Lower lobe of right lung (tissue), 2 donors: ENCODE measurements at regions not wholly inside any gene's neighbourhood (a gene's known extent, or its start where the extent isn't known, plus 50 kb on each side); places are given as distances from the start of the nearest gene placed in this dataset.

Experiments
- ATAC-seq, 2 donors: fragments of 200-7000 bp; cut with Tn5 transposase; one replicate each; pipeline ENCODE4 v1.9.1; 2020 to 2022; ENCODE audit warnings: mild to moderate bottlenecking in 2 of 2, moderate library complexity in 2 of 2
- DNase-seq: peaks from one replicate; pipeline ENCODE4 v3.0.0-alpha.2; 2020
- H3K27ac ChIP-seq: fragments of 200-600 bp; one replicate; pipeline ENCODE4 v1.8.0; 2022
- H3K27me3 ChIP-seq: fragments of 200-600 bp; one replicate; pipeline ENCODE4 v1.8.0; 2022; ENCODE audit warnings: low read depth
- H3K36me3 ChIP-seq: fragments of 200-600 bp; one replicate; pipeline ENCODE4 v1.8.0; 2022; ENCODE audit warnings: mild to moderate bottlenecking
- H3K4me1 ChIP-seq: fragments of 200-600 bp; one replicate; pipeline ENCODE4 v1.8.0; 2022
- H3K4me3 ChIP-seq: fragments of 200-600 bp; one replicate; pipeline ENCODE4 v1.8.0; 2022; ENCODE audit warnings: mild to moderate bottlenecking
- H3K9me3 ChIP-seq: fragments of 200-600 bp; one replicate; pipeline ENCODE4 v1.8.0; 2022
- intact Hi-C: fragments of 100-400 bp; cut with DNase I; formaldehyde crosslinking; loops from one replicate; pipeline ENCODE4 v1.11.0; 2022
- TF ChIP-seq, protein P1 (sequence below): fragments of 200-600 bp; IDR thresholded peaks from one replicate; pipeline ENCODE4 v1.8.0; 2022; ENCODE audit warnings: antibody characterized with exemption, mild to moderate bottlenecking
- donor health status: DM: no; HTN: yes; CAD: no; lungs with severe emphysema.

- peaks cover 16% of the 10 kb centered on the region for H3K27me3 ChIP-seq
- DNase-seq, result no peak
- H3K4me3 ChIP-seq, result no peak overlapping the region
- H3K36me3 ChIP-seq, result no peaks in the 10 kb centered on the region
- H3K9me3 ChIP-seq, result no peaks in the 10 kb centered on the region
- intact Hi-C loops, result no loop called here
- H3K27ac ChIP-seq, result no peak overlapping the region
- no peaks in the 10 kb centered on the region for H3K4me1 ChIP-seq
- TF ChIP-seq, protein P1, sequence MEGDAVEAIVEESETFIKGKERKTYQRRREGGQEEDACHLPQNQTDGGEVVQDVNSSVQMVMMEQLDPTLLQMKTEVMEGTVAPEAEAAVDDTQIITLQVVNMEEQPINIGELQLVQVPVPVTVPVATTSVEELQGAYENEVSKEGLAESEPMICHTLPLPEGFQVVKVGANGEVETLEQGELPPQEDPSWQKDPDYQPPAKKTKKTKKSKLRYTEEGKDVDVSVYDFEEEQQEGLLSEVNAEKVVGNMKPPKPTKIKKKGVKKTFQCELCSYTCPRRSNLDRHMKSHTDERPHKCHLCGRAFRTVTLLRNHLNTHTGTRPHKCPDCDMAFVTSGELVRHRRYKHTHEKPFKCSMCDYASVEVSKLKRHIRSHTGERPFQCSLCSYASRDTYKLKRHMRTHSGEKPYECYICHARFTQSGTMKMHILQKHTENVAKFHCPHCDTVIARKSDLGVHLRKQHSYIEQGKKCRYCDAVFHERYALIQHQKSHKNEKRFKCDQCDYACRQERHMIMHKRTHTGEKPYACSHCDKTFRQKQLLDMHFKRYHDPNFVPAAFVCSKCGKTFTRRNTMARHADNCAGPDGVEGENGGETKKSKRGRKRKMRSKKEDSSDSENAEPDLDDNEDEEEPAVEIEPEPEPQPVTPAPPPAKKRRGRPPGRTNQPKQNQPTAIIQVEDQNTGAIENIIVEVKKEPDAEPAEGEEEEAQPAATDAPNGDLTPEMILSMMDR, result no peak
- ATAC-seq, result no peak
These were observed 322.5 kb downstream of the AJAP1 start for GRCh38 chr1:4976859-4977440.

- Histone ChIP-seq H3K9me3 (no peaks in the 10 kb centered on the region), H3K4me3 (no peak overlapping the region), H3K27me3 (peaks cover 16% of the 10 kb centered on the region), H3K27ac (no peak overlapping the region), H3K4me1 (no peaks in the 10 kb centered on the region), H3K36me3 (no peaks in the 10 kb centered on the region)
- intact Hi-C loops, result no loop called here
- DNase-seq (no peak), ATAC-seq (no peak)
- TF ChIP-seq, protein P1, result no peak
These were observed 321.4 kb downstream of the AJAP1 start for GRCh38 chr1:4975856-4976255.

DNA sequence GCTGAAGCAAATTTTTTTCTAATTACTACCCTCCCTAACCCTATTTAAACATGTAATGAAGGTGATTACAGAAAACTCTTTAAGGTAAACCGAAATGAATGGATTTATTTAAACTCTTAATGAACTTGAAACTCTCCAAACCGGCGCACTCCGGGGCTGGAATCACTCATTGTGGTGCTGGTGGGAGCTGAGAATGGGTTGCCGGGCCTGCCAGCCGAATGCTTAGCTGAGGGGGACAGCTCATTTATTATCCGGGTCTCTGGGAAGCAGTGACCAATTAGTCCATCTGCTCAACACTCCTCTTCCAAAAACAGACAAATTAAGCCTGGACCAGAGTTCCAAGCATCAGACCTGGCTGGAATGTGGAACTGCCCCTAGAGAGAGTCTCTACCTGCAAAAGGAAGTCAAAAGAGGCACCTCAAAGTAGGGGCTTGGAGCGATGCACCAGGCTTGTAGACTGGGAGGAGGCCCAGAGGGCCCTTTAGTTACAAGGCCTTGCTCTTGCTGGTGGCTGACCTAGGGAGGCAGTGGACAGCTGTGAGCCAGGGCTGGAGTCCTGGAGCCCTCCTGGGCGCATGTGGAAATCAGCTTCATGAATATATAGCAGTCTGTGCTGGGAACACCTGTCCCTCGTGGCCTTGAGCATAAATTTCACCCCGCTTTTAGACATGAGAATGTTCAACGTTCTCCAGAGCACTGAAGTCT, 320.7 kb downstream of the AJAP1 start:
- Histone ChIP-seq H3K9me3 (no peaks in the 10 kb centered on the region), H3K4me1 (no peaks in the 10 kb centered on the region), H3K36me3 (no peaks in the 10 kb centered on the region), H3K4me3 (no peak overlapping the region), H3K27ac (no peak overlapping the region), H3K27me3 (peaks cover 16% of the 10 kb centered on the region)
- no peak for ATAC-seq
- TF ChIP-seq, protein P1, result no peak
- no peak for DNase-seq
- intact Hi-C loops, result no loop called here

- intact Hi-C loops, result no loop called here
- ATAC-seq, result no peak
- Histone ChIP-seq H3K4me1 (no peaks in the 10 kb centered on the region), H3K36me3 (no peaks in the 10 kb centered on the region), H3K4me3 (no peak overlapping the region), H3K27ac (no peak overlapping the region), H3K9me3 (no peaks in the 10 kb centered on the region), H3K27me3 (peaks cover 9% of the 10 kb centered on the region)
- TF ChIP-seq, protein P1, result no peak
- DNase-seq, result no peak
These were observed 318.9 kb downstream of the AJAP1 start for GRCh38 chr1:4973341-4973740.

DNA sequence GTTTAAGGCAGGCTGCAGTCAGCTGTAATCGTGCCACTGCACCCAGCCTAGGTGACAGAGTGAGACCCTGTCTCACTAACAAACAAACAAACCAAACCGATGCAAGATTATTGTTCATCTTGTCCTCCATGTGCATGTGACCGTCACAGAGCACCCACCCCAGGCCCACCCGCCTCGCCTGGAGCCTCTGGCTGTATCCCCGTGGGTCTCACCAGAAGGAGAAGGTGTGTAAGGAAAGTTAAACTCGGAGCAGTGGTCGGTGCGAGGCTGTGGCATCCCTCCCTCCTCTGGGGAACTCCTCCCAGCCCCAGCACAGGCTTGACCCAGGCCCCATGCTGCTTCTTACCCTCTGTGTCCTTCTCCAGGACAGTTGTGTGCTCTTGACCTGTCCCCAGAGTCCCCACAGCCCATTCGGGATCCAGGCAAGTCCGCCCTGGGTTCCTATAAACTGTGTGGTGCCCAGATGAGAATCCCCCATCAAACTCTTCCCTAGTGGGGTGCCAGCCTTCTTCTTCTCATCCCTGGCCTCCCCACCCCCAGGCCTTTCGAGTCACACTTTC, 318.4 kb downstream of the AJAP1 start:
- intact Hi-C loops, result no loop called here
- ATAC-seq, result no peak
- no peak for DNase-seq

More for the DNA sequence above, 318.4 kb downstream of the AJAP1 start:
- Histone ChIP-seq H3K27me3 (peaks cover 9% of the 10 kb centered on the region), H3K9me3 (no peaks in the 10 kb centered on the region), H3K4me3 (no peak overlapping the region), H3K4me1 (no peaks in the 10 kb centered on the region), H3K27ac (no peak overlapping the region), H3K36me3 (no peaks in the 10 kb centered on the region)
- TF ChIP-seq, protein P1, result no peak
